OCI-LY7 (cell line): ENCODE measurements at regions not wholly inside any gene's neighbourhood (a gene's known extent, or its start where the extent isn't known, plus 50 kb on each side); places are given as distances from the start of the nearest gene placed in this dataset.

Experiments
- BruUV-seq: library from RNA; stranded (reverse); fragments of 400-500 nt; replicated peaks from 2 replicates; lab custom pipeline; 2021; lab: Mats Ljungman, UMichigan
- CTCF ChIA-PET: fragments of 300-600 bp; sonication (Branson Sonifier 250); formaldehyde crosslinking; loops from one replicate; lab custom pipeline; 2022; ENCODE audit warnings: antibody characterized with exemption; ENCODE audit not compliant: unreplicated experiment; lab: Charles Lee
- POLR2A ChIA-PET: fragments of 300-600 bp; sonication (Branson Sonifier 250); formaldehyde crosslinking; loops from one replicate; lab custom pipeline; 2022; ENCODE audit warnings: antibody characterized with exemption; lab: Charles Lee
- DNase-seq: peaks from one replicate; pipeline ENCODE4 v3.0.0-alpha.2; 2015; ENCODE audit warnings: low spot score
- H2AFZ ChIP-seq: fragments of 200-600 bp; sonication (generic), shearing (Covaris generic); 2 replicates; pipeline ENCODE4 v1.6.1; 2014; ENCODE audit warnings: mild to moderate bottlenecking, antibody characterized with exemption, low read length, moderate library complexity
- H3K27ac ChIP-seq: fragments of 200-600 bp; sonication (generic); 2 replicates; pipeline ENCODE4 v1.5.1; 2014; ENCODE audit warnings: mixed run types, low read depth, mild to moderate bottlenecking, moderate library complexity, low read length, inconsistent platforms; ENCODE audit not compliant: poor library complexity, severe bottlenecking
- H3K36me3 ChIP-seq: fragments of 200-600 bp; sonication (generic); 2 replicates; pipeline ENCODE4 v1.6.1; 2014; ENCODE audit warnings: mild to moderate bottlenecking, antibody characterized with exemption, low read length, moderate library complexity, mixed read lengths; ENCODE audit not compliant: insufficient read depth
- H3K4me1 ChIP-seq: fragments of 200-600 bp; sonication (generic); 2 replicates; pipeline ENCODE4 v1.5.1; 2014; ENCODE audit warnings: mild to moderate bottlenecking, low read length; ENCODE audit not compliant: insufficient read depth, poor library complexity, severe bottlenecking
- H3K4me2 ChIP-seq: fragments of 200-600 bp; sonication (generic); 2 replicates; pipeline ENCODE4 v1.6.1; 2014; ENCODE audit warnings: mild to moderate bottlenecking, low read length
- H3K4me3 ChIP-seq: fragments of 200-600 bp; sonication (generic); 2 replicates; pipeline ENCODE4 v1.5.1; 2014; ENCODE audit warnings: mild to moderate bottlenecking, low read depth, low read length; ENCODE audit not compliant: poor library complexity, severe bottlenecking
- H3K79me2 ChIP-seq: fragments of 200-600 bp; sonication (generic); 2 replicates; pipeline ENCODE4 v1.6.1; 2016; ENCODE audit warnings: low read depth, mild to moderate bottlenecking, low read length, moderate library complexity, mixed read lengths; ENCODE audit not compliant: insufficient read depth
- H3K9me2 ChIP-seq: fragments of 200-600 bp; sonication (generic); 2 replicates; pipeline ENCODE4 v1.6.1; 2016; ENCODE audit warnings: mild to moderate bottlenecking, low read length, mixed read lengths; ENCODE audit not compliant: insufficient read depth
- H3K9me3 ChIP-seq: fragments of 200-600 bp; sonication (generic); 2 replicates; pipeline ENCODE4 v1.6.1; 2014; ENCODE audit warnings: mild to moderate bottlenecking, mixed run types, low read length, mixed read lengths
- H4K20me1 ChIP-seq: fragments of 200-600 bp; sonication (generic); 2 replicates; pipeline ENCODE4 v1.6.1; 2014; ENCODE audit warnings: mild to moderate bottlenecking, antibody characterized with exemption, low read length, moderate library complexity, mixed read lengths; ENCODE audit not compliant: insufficient read depth
- CTCF ChIP-seq: fragments of 200-600 bp; sonication (generic); conservative IDR thresholded peaks from 2 replicates; pipeline ENCODE4 v1.5.1; 2014; ENCODE audit warnings: mild to moderate bottlenecking, antibody characterized with exemption, low read length, moderate library complexity, mixed read lengths
- EZH2phosphoT487 ChIP-seq: fragments of 200-600 bp; sonication (generic); IDR thresholded peaks from 2 replicates; pipeline ENCODE4 v1.6.1; 2018; ENCODE audit warnings: low read depth, borderline replicate concordance, mild to moderate bottlenecking, mixed run types, antibody characterized with exemption, low read length, moderate library complexity, mixed read lengths
- intact Hi-C: fragments of 100-400 bp; cut with micrococcal nuclease; formaldehyde crosslinking; loops from one replicate; pipeline ENCODE4 v1.10.0; 2022; ENCODE audit not compliant: unreplicated experiment

- no peak overlapping the region for H2AFZ ChIP-seq
- no peak overlapping the region for H3K4me2 ChIP-seq
- intact Hi-C loops: no loop called here
- DNase-seq: no peak
- H3K9me2 ChIP-seq: no peaks in the 10 kb centered on the region
- no peak overlapping the region for H3K4me3 ChIP-seq
- H3K79me2 ChIP-seq: no peaks in the 10 kb centered on the region
- no peak overlapping the region for H3K27ac ChIP-seq
- ChIA-PET POLR2A (interaction anchor here (0.6 to 0.7 kb wide), 3 partner anchors 228 to 617 kb away, joined by 3 read pairs; no protein-coding TSS in a partner anchor), CTCF (no interaction called here)
- TF ChIP-seq EZH2phosphoT487 (no peak), CTCF (no peak)
- no peaks in the 10 kb centered on the region for H3K36me3 ChIP-seq
- H3K9me3 ChIP-seq: no peaks in the 10 kb centered on the region
- no TSS peak for BruUV-seq
- no peaks in the 10 kb centered on the region for H4K20me1 ChIP-seq
- no peaks in the 10 kb centered on the region for H3K4me1 ChIP-seq
Measured at GRCh38 chr9:108626743-108627142, 229.0 kb downstream of the ACTL7B start.

DNA sequence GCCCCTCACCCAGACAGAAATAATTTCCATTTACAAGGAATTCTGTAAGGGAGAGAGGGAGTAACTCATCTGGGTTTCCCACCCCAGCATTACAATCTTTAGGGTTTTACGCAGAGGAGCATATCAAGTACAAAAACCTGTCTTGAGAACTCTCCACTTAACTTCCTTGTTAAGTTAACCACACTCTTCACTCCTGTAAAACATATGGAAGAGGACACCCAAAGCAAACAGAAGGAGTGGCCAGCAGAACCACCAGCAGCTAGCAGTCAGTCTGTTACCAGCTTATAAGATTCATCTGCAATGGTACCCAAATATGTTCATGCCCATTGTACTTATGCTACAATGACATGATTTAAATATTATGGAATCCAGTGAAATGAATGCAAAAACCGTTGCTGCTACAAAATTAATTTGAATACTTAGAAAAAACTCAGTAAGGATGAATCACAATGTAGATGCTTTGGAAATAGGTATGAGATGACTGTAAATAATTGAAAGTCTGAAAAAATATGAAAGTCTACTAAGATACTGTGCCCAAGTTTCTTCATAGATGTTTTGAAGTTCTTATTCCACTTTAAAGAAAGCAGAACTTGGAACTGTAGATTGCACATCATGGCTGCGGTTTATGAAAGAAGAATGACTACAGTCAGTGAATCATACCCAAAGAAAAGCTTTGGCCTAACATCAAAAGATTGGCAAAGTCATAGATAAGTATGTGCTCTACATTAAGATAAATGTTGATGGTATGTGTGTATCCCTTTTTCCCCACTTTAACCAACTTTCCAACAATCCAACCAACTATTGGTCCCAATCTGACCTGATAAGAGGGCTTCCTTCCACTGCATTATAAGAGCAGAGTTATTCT is 233.6 kb downstream of the ACTL7B start:
- CTCF ChIA-PET: no interaction called here
- H3K9me2 ChIP-seq: no peaks in the 10 kb centered on the region
- intact Hi-C loops: no loop called here
- H3K9me3 ChIP-seq: no peaks in the 10 kb centered on the region
- H3K4me1 ChIP-seq: no peaks in the 10 kb centered on the region
- TF ChIP-seq CTCF (no peak), EZH2phosphoT487 (no peak)
- no TSS peak for BruUV-seq
- no peak overlapping the region for H2AFZ ChIP-seq
- POLR2A ChIA-PET: interaction anchor here (0.5 kb wide), 1 partner anchor 486 kb away, joined by 3 read pairs; no protein-coding TSS in a partner anchor
- H3K79me2 ChIP-seq: no peaks in the 10 kb centered on the region
- H3K27ac ChIP-seq: no peak overlapping the region
- DNase-seq: no peak
- H3K4me3 ChIP-seq: no peak overlapping the region
- H4K20me1 ChIP-seq: no peaks in the 10 kb centered on the region
- no peak overlapping the region for H3K4me2 ChIP-seq
- no peaks in the 10 kb centered on the region for H3K36me3 ChIP-seq

DNA sequence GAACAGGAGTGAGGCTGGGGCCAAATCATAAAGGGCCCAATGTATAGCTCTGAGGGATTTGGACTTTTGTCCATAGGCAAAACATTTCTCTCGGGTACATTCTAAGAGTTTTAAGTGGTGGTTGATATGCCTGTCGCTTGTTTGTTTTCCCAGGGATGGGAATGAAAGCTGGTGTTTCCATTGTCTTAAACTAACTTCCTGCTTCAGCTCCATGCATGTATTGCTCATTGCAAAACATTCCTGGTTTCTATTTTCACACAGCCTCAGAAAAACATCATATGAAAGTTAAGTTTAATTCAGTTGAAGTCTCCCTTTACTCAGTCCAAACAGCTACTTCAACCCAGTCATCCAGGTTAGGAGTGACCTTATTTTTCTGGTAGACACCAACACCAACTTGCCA is 235.0 kb downstream of the ACTL7B start:
- Histone ChIP-seq H4K20me1 (no peaks in the 10 kb centered on the region), H3K9me2 (no peaks in the 10 kb centered on the region), H2AFZ (no peak overlapping the region), H3K27ac (no peak overlapping the region), H3K4me3 (no peak overlapping the region), H3K4me1 (no peaks in the 10 kb centered on the region), H3K79me2 (no peaks in the 10 kb centered on the region), H3K4me2 (no peak overlapping the region), H3K36me3 (no peaks in the 10 kb centered on the region), H3K9me3 (no peaks in the 10 kb centered on the region)
- POLR2A ChIA-PET: interaction anchor here (0.6 kb wide), 1 partner anchor 53 kb away, joined by 3 read pairs; no protein-coding TSS in a partner anchor
- TF ChIP-seq EZH2phosphoT487 (no peak), CTCF (no peak)
- no peak for DNase-seq
- BruUV-seq: no TSS peak
- CTCF ChIA-PET: no interaction called here
- intact Hi-C loops: no loop called here
